ENCODE measurements at regions not wholly inside any gene's neighbourhood (a gene's known extent, or its start where the extent isn't known, plus 50 kb on each side); places are given as distances from the start of the nearest gene placed in this dataset.

- DNase-seq = no peak
Measured at GRCh38 chr4:108325561-108325960, 156.8 kb upstream of the LEF1 start.

DNA sequence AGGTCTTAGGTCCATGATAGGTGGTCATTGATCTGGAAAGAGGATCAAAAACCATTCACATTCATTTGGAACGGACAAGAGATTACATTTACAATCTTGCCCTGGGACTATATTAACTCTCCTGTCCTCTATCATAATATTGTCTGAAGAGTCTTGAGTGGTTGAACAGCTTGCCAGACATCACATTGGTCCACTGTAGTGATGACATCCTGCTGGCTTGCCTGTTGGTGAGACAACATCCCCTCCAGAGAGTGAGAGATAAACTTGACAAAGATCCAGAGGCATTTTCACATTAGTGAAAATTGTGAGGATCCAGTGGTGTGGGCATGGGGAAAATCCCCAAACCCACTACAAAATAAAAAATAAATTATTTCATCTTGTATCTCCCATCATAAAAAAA, 155.7 kb upstream of the LEF1 start:
- no peak for DNase-seq

GRCh38 chr4:108322497-108322896, 153.8 kb upstream of the LEF1 start:
- DNase-seq = no peak

GRCh38 chr4:108320061-108320460, 151.3 kb upstream of the LEF1 start:
- DNase-seq = peak; percentile 25

- no peak for DNase-seq
Measured at GRCh38 chr4:108317377-108317776, 148.6 kb upstream of the LEF1 start.

- no peak for DNase-seq
Measured at GRCh38 chr4:108315694-108316093, 147.0 kb upstream of the LEF1 start.

GRCh38 chr4:108314900-108315589, 146.3 kb upstream of the LEF1 start:
- DNase-seq = no peak

- DNase-seq = no peak
Measured at GRCh38 chr4:108313546-108314339, 145.0 kb upstream of the LEF1 start.

- no peak for DNase-seq
Measured at GRCh38 chr4:108311313-108311712, 142.6 kb upstream of the LEF1 start.

GRCh38 chr4:108303488-108304177, 134.9 kb upstream of the LEF1 start:
- no peak for DNase-seq

GRCh38 chr4:108301545-108302251, 133.0 kb upstream of the LEF1 start:
- no peak for DNase-seq

DNA sequence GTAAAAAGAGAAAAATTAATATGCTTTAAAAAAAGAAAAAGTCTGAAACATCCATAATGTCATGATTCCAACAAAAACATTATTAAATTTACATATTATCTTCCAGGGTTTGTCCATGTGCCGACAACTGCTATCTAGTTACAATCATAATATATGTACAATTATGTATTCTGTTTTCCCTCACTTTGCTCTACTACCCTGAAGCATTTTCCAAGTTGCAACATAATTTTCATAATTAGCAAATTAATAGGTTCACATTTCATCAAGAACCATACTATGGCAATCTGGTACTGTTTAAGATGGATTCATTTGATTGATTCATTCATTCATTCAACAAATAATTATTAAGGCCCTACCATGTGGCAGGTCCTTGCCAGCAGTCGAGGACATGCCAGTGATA, 128.9 kb upstream of the LEF1 start:
- no peak for DNase-seq

DNA sequence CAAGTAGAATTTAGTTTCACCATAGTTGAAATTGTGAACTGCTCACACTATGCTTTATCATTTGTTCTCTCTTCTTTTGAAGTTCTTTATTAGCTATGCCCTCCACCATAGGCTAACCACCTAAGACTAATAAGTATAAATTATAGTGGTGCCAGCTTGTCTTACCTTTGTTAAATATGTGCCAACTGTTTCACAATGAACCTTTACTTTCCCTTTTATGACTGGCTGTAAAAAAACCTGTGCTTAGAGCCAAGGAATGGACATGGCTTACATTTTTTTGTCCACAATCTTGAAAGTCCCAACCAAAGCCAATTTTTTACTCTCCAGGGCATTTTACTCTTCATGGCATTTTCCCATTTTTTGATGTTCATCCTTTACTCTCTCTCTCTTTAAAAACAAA, 123.5 kb upstream of the LEF1 start:
- no peak for DNase-seq

DNA sequence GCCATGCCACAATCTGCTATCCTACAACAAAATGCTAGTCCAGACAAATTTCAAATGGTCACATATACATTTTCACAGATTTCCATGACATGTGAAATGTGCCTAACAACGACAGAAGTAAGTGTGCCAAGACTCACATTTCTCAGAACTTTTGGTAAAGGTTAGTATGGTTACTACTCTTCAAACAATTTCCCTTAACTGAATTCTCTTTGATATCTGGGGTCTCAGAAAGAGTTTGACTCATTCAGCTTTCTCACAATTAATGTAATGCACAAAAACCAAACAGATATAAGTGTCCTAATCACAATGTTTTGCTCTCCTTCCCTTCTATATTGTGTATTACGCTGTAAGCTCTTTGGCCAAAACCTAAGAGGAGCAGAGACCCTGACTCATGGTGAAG, 122.4 kb upstream of the LEF1 start:
- no peak for DNase-seq

DNA sequence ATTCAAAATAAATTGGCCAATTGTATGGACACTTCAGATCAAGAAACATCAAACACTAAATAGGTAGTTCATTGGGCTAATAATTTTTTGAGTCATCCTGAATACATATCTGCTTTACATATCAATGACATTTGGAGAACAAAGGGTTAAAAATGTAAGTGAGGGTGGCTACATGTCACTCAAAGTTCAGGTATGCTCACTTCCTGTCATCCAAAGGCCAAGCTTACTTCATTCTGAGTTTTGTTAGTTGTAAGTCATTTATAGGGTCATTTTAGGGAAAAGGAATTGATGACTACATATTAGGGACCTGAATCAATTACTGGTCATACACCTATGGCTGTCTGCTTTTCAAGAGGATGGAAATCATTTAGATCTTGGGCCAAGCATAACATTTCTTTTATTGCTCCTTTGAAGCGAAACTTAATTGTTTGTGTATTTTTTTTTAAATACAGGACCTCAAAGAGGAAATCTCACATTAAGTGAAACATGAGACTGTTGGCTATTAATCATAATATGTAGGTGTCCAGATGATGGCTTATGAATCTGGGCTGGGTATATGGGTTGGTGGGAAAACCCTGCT, 119.2 kb upstream of the LEF1 start:
- DNase-seq = no peak

- DNase-seq = no peak
Measured at GRCh38 chr4:108280072-108280471, 111.3 kb upstream of the LEF1 start.

GRCh38 chr4:108276690-108277089, 108.0 kb upstream of the LEF1 start:
- DNase-seq = no peak

GRCh38 chr4:108272986-108273385, 104.3 kb upstream of the LEF1 start:
- DNase-seq = no peak

GRCh38 chr4:108272561-108272960, 103.8 kb upstream of the LEF1 start:
- peak; percentile 91 for DNase-seq

- DNase-seq = no peak
Measured at GRCh38 chr4:108272046-108272445, 103.3 kb upstream of the LEF1 start.

DNA sequence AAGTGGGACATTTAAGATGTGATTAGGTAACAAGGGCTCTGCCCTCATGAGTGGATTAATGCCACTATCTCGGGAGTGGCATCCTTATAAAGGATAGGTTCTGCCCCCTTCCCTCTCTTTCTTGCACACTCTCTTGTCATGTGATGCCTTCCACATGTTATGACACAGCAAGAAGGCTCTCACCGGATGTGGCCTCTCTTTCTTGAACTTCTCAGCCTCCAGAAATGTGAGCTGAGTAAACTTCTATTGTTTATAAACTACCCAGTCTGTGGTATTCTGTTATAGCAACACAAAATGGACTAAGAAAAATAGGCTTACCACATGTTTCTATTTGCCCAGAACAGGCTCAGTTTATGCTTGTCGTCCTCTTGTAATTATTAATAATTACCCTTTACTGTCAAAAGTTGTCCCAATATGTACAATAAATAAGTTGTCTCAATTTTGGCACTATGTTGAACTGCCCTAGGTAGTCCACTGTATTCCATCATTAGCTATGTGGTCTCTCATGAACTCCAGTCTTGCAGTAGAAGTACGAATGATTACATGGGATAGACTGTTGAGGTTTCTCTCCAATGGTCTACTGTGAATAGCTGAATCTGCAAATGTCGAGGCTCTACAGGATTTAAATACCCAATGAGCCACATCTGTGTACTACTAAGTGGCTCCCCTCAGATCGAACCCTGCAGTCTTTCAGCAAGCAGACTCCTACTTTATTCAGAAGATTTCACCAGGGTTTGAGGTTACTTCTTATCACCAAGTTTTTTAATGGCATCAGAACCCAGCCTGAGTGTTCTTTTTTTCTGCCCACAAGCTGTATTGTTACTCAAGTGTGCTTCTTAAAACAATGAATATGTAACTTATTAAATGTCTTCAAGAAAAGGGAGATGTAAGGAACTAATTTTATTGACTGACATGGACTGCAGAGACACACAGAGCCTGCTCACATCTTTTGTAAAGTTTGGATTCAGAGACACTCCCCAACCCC, 102.0 kb upstream of the LEF1 start:
- peak; percentile 71 for DNase-seq

- DNase-seq = no peak
Measured at GRCh38 chr4:108264693-108265092, 96.0 kb upstream of the LEF1 start.

All from kidney glomerular epithelial cell (primary cell).